Lower leg skin (tissue), 4 donors: ENCODE measurements at regions not wholly inside any gene's neighbourhood (a gene's known extent, or its start where the extent isn't known, plus 50 kb on each side); places are given as distances from the start of the nearest gene placed in this dataset.
"Not testable (repeated sequence)": the region's sequence is repeated elsewhere in the genome, so short reads cannot be mapped to it uniquely, and the experiment has no call there.

Experiments
- DNase-seq, 2 donors: peaks; one replicate each; pipeline ENCODE4 v3.0.0-alpha.2; 2019; ENCODE audit warnings: low spot score in 2 of 2
- H3K4me3 ChIP-seq: fragments of 200-600 bp; sonication (generic); 2 replicates; pipeline ENCODE4 v1.5.1; 2017; ENCODE audit warnings: mild to moderate bottlenecking, low read depth; ENCODE audit not compliant: poor library complexity, severe bottlenecking
- CTCF ChIP-seq, 3 donors: fragments of 450-650 bp; IDR thresholded peaks; one replicate each; pipeline ENCODE4 v1.5.1; 2016; ENCODE audit warnings: antibody characterized with exemption in 3 of 3, mild to moderate bottlenecking in 3 of 3, moderate library complexity in 2 of 3
- POLR2A ChIP-seq, 2 donors: fragments of 450-650 bp; IDR thresholded peaks; one replicate each; pipeline ENCODE4 v1.6.1; 2016 to 2017; ENCODE audit warnings: antibody characterized with exemption in 2 of 2, mild to moderate bottlenecking in 1 of 2, moderate library complexity in 1 of 2
- WGBS, 2 donors: methylation state at CpG; one replicate each; pipeline ENCODE4 v1.1.5; 2018; 5-methylcytosine and 5-hydroxymethylcytosine counted together
- intact Hi-C: fragments of 100-400 bp; cut with DNase I; formaldehyde crosslinking; loops from one replicate; pipeline ENCODE4 v1.15.0; 2023; ENCODE audit warnings: low total_unique reads

- WGBS, 2 donors: 75 to 82% methylated on average over 4 of the region's 4 CpGs
- DNase-seq: no peak
- intact Hi-C loops: no loop called here
- TF ChIP-seq POLR2A (IDR thresholded peaks at IDR 0.05) (no peak), CTCF (IDR thresholded peaks at IDR 0.05) (no peak)
- H3K4me3 ChIP-seq: no peak overlapping the region
Observed at GRCh38 chr12:59345406-59345805, 250.4 kb upstream of the SLC16A7 start.

- no peak for DNase-seq
- WGBS, 2 donors: 0% methylated on average over 1 of the region's 1 CpG
- H3K4me3 ChIP-seq: no peak overlapping the region
- intact Hi-C loops: no loop called here
- TF ChIP-seq POLR2A (IDR thresholded peaks at IDR 0.05): no peak
- no peak for TF ChIP-seq CTCF (IDR thresholded peaks at IDR 0.05)
Observed at GRCh38 chr12:59344224-59344623, 251.6 kb upstream of the SLC16A7 start.

- H3K4me3 ChIP-seq: no peak overlapping the region
- DNase-seq: no peak
- intact Hi-C loops: no loop called here
- TF ChIP-seq POLR2A (IDR thresholded peaks at IDR 0.05) (no peak), CTCF (IDR thresholded peaks at IDR 0.05) (no peak)
- 53 to 71% methylated on average over 2 of the region's 2 CpGs for WGBS, 2 donors
Observed at GRCh38 chr12:59329462-59329861, 266.4 kb upstream of the SLC16A7 start.

GRCh38 chr12:59328395-59329075, 267.3 kb upstream of the SLC16A7 start:
- H3K4me3 ChIP-seq, DNase-seq, intact Hi-C loops: not testable (repeated sequence)
- 78 to 87% methylated on average over 15 of the region's 15 CpGs for WGBS, 2 donors

GRCh38 chr12:59326457-59326856, 269.4 kb upstream of the SLC16A7 start:
- H3K4me3 ChIP-seq, intact Hi-C loops, DNase-seq: not testable (repeated sequence)
- 86 to 88% methylated on average over 12 of the region's 12 CpGs for WGBS, 2 donors

GRCh38 chr12:59322473-59322872, 273.4 kb upstream of the SLC16A7 start:
- TF ChIP-seq CTCF (IDR thresholded peaks at IDR 0.05): no peak
- no peak for TF ChIP-seq POLR2A (IDR thresholded peaks at IDR 0.05)
- no peak for DNase-seq
- no peak overlapping the region for H3K4me3 ChIP-seq
- intact Hi-C loops: no loop called here
- 86 to 87% methylated on average over 2 of the region's 2 CpGs for WGBS, 2 donors

- WGBS, 2 donors: 86 to 95% methylated on average over 1 of the region's 1 CpG
- TF ChIP-seq POLR2A (IDR thresholded peaks at IDR 0.05) (no peak), CTCF (IDR thresholded peaks at IDR 0.05) (no peak)
- intact Hi-C loops: no loop called here
- H3K4me3 ChIP-seq: no peak overlapping the region
- DNase-seq: no peak
Observed at GRCh38 chr12:59321278-59321677, 274.6 kb upstream of the SLC16A7 start.
